Tibial nerve (tissue), 4 donors: ENCODE measurements at regions not wholly inside any gene's neighbourhood (a gene's known extent, or its start where the extent isn't known, plus 50 kb on each side); places are given as distances from the start of the nearest gene placed in this dataset.

Source experiments
- CTCF ChIP-seq, 5 experiments: fragments of 200-600 bp in 3 of 5; fragments of 450-650 bp in 2 of 5; sonication (generic) in 3 of 5; IDR thresholded peaks; one replicate each; pipeline ENCODE4 v1.5.1; 2016 to 2019; ENCODE audit warnings: antibody characterized with exemption in 5 of 5, mild to moderate bottlenecking in 3 of 5, moderate library complexity in 2 of 5
- EP300 ChIP-seq, 2 donors: sonication (generic); formaldehyde crosslinking; IDR thresholded peaks; one replicate each; pipeline ENCODE4 v1.6.1; 2017; ENCODE audit warnings: antibody characterized with exemption in 2 of 2, mild to moderate bottlenecking in 1 of 2

- TF ChIP-seq CTCF (IDR thresholded peaks at IDR 0.05) (no peak), EP300 (IDR thresholded peaks at IDR 0.05) (no peak)
Observed at GRCh38 chr16:9381399-9381798, 290.0 kb downstream of the HAPSTR1 start.
